ENCODE measurements at regions not wholly inside any gene's neighbourhood (a gene's known extent, or its start where the extent isn't known, plus 50 kb on each side); places are given as distances from the start of the nearest gene placed in this dataset.
A peak's percentile ranks its signal among the peaks of the same experiment; 100 is the strongest.

DNA sequence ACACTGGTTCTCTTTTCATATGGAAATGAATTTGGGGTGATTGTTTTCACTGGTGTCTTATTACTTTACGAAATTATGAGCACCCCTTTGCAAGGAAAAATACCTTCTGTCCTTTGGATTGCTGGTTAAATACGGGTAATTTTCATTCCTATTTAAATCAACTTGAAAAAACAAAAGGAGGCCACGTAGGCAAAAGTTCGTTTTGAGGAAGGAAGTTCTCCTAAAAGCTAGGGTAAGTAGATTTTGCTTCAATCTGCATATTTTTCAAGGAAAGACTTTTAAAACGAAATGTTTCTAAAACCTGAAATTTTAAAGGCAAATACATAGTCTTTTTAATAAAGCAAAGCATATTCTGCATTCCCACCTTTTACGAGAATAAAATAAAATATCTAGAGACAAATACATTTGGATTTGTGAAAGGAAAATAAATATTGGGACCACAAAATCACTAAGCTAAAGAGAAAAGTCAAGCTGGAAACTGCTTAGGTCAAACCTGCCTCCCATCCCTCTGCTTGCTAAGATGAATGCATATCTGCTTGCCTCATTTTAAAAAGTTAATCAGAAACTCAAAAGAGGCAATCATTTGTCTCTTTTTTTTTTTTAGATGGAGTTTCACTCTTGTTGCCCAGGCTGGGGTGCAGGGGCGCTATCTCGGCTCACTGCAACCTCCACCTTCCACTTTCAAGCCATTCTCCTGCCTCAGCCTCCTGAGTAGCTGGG lies 70.9 kb upstream of the ETS2 start:
- H3K4me2 ChIP-seq (ENCODE audit: insufficient read depth, low read length): peak overlapping the region; percentile 85
- peak overlapping the region; percentile 38 to 72; a peak in 3 of 4 replicates for H3K4me3 ChIP-seq (ENCODE audit: low read depth in 1 of 2, low read length in 2 of 2)

GRCh38 chr21:38735626-38736206 lies 70.0 kb upstream of the ETS2 start:
- Histone ChIP-seq H3K4me1 (ENCODE audit: insufficient read depth, low read length) (peaks cover 17% of the 10 kb centered on the region), H3K4me3 (ENCODE audit: low read depth in 1 of 2, low read length in 2 of 2) (no peak overlapping the region), H4K20me1 (ENCODE audit: insufficient read depth, low read length) (no peaks in the 10 kb centered on the region), H2AFZ (ENCODE audit: low read depth, low read length) (no peak overlapping the region), H3K27me3 (ENCODE audit: insufficient read depth, low read length, poor library complexity) (no peaks in the 10 kb centered on the region), H3K4me2 (ENCODE audit: insufficient read depth, low read length) (no peak overlapping the region), H3K9me3 (ENCODE audit: insufficient read depth, low read length, severe bottlenecking) (no peaks in the 10 kb centered on the region), H3K36me3 (ENCODE audit: insufficient read depth, low read length) (no peaks in the 10 kb centered on the region), H3K9ac (ENCODE audit: low read depth, low read length) (no peak overlapping the region), H3K27ac (ENCODE audit: low read length) (no peak overlapping the region), H3K79me2 (ENCODE audit: insufficient read depth, low read length) (no peaks in the 10 kb centered on the region)
- DNase-seq (no peak), ATAC-seq (ENCODE audit: insufficient read depth, low read depth) (no peak)
- no peak for TF ChIP-seq EZH2 (IDR thresholded peaks at IDR 0.05; ENCODE audit: borderline replicate concordance, low read depth, low read length, severe bottlenecking)
- TF ChIP-seq, protein P1, sequence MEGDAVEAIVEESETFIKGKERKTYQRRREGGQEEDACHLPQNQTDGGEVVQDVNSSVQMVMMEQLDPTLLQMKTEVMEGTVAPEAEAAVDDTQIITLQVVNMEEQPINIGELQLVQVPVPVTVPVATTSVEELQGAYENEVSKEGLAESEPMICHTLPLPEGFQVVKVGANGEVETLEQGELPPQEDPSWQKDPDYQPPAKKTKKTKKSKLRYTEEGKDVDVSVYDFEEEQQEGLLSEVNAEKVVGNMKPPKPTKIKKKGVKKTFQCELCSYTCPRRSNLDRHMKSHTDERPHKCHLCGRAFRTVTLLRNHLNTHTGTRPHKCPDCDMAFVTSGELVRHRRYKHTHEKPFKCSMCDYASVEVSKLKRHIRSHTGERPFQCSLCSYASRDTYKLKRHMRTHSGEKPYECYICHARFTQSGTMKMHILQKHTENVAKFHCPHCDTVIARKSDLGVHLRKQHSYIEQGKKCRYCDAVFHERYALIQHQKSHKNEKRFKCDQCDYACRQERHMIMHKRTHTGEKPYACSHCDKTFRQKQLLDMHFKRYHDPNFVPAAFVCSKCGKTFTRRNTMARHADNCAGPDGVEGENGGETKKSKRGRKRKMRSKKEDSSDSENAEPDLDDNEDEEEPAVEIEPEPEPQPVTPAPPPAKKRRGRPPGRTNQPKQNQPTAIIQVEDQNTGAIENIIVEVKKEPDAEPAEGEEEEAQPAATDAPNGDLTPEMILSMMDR (IDR thresholded peaks at IDR 0.05; ENCODE audit: borderline replicate concordance, extremely low read depth, low read length, poor library complexity, severe bottlenecking): no peak

More for the DNA sequence above, 70.9 kb upstream of the ETS2 start:
- Histone ChIP-seq H3K4me1 (ENCODE audit: insufficient read depth, low read length) (peaks cover 17% of the 10 kb centered on the region), H2AFZ (ENCODE audit: low read depth, low read length) (peak overlapping the region; percentile 87), H4K20me1 (ENCODE audit: insufficient read depth, low read length) (no peaks in the 10 kb centered on the region), H3K36me3 (ENCODE audit: insufficient read depth, low read length) (no peaks in the 10 kb centered on the region), H3K27ac (ENCODE audit: low read length) (peak overlapping the region; percentile 74), H3K9me3 (ENCODE audit: insufficient read depth, low read length, severe bottlenecking) (no peaks in the 10 kb centered on the region), H3K27me3 (ENCODE audit: insufficient read depth, low read length, poor library complexity) (no peaks in the 10 kb centered on the region), H3K79me2 (ENCODE audit: insufficient read depth, low read length) (no peaks in the 10 kb centered on the region), H3K9ac (ENCODE audit: low read depth, low read length) (peak overlapping the region; percentile 60)
- TF ChIP-seq, protein P1 (IDR thresholded peaks at IDR 0.05; ENCODE audit: borderline replicate concordance, extremely low read depth, low read length, poor library complexity, severe bottlenecking): no peak
- no peak for TF ChIP-seq EZH2 (IDR thresholded peaks at IDR 0.05; ENCODE audit: borderline replicate concordance, low read depth, low read length, severe bottlenecking)
- ATAC-seq (ENCODE audit: insufficient read depth, low read depth) (no peak), DNase-seq (peak; percentile 21)

DNA sequence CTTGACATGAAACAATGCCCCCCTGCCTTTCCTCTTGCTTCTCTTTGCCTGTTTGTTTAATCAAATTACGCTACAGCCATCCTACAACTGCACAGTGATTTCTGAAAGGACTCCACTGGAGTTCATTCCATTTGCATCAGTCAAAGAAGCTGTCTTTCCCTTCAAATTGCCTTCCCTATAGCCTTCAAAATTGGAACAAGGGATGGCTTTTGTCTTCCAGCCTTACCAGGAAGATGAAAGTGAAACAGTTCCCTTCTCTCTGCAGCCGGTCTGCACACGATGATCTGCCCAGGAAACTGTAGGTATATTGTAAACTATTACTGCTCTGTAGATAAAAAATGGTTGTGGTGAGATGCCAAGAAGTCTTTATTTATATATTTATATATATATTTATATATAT lies 65.6 kb upstream of the ETS2 start:
- Histone ChIP-seq H3K9me3 (ENCODE audit: insufficient read depth, low read length, severe bottlenecking) (no peaks in the 10 kb centered on the region), H3K27me3 (ENCODE audit: insufficient read depth, low read length, poor library complexity) (no peaks in the 10 kb centered on the region), H3K36me3 (ENCODE audit: insufficient read depth, low read length) (no peaks in the 10 kb centered on the region), H3K9ac (ENCODE audit: low read depth, low read length) (no peak overlapping the region), H4K20me1 (ENCODE audit: insufficient read depth, low read length) (no peaks in the 10 kb centered on the region), H3K27ac (ENCODE audit: low read length) (no peak overlapping the region), H3K4me2 (ENCODE audit: insufficient read depth, low read length) (no peak overlapping the region), H2AFZ (ENCODE audit: low read depth, low read length) (peak overlapping the region; percentile 46; the same call in 1 of the 2 replicates), H3K4me1 (ENCODE audit: insufficient read depth, low read length) (peaks cover 11% of the 10 kb centered on the region), H3K79me2 (ENCODE audit: insufficient read depth, low read length) (no peaks in the 10 kb centered on the region), H3K4me3 (ENCODE audit: low read depth in 1 of 2, low read length in 2 of 2) (no peak overlapping the region)
- TF ChIP-seq, protein P1 (IDR thresholded peaks at IDR 0.05; ENCODE audit: borderline replicate concordance, extremely low read depth, low read length, poor library complexity, severe bottlenecking): no peak
- no peak for TF ChIP-seq EZH2 (IDR thresholded peaks at IDR 0.05; ENCODE audit: borderline replicate concordance, low read depth, low read length, severe bottlenecking)
- ATAC-seq (ENCODE audit: insufficient read depth, low read depth): peak; percentile 63; the same call in 2 of the 3 replicates
- peak; percentile 21 for DNase-seq

Measured in DND-41 (cell line).